BJ (cell line): ENCODE measurements at regions not wholly inside any gene's neighbourhood (a gene's known extent, or its start where the extent isn't known, plus 50 kb on each side); places are given as distances from the start of the nearest gene placed in this dataset.

Source experiments
- CTCF ChIA-PET: fragments of 350-600 bp; formaldehyde crosslinking; extraction: SDS; loops from one replicate; lab custom pipeline; 2021; ENCODE audit warnings: antibody characterized with exemption, inconsistent platforms; lab: Yijun Ruan, JAX
- POLR2A ChIA-PET: fragments of 300-600 bp; sonication (Branson Sonifier 250); formaldehyde crosslinking; extraction: SDS; loops from one replicate; lab custom pipeline; 2021; ENCODE audit warnings: antibody characterized with exemption; lab: Charles Lee
- DNase-seq: peaks from one replicate; pipeline ENCODE4 v3.0.0-alpha.2; 2011; ENCODE audit warnings: low read depth
- H3K27me3 ChIP-seq: 2 replicates; pipeline ENCODE4 v1.6.0; 2011; ENCODE audit warnings: low read length; ENCODE audit not compliant: control insufficient read depth, insufficient read depth
- H3K36me3 ChIP-seq: 2 replicates; pipeline ENCODE4 v1.5.1; 2011; ENCODE audit warnings: low read length; ENCODE audit not compliant: control insufficient read depth, insufficient read depth
- H3K4me3 ChIP-seq: 2 replicates; pipeline ENCODE4 v1.5.1; 2011; ENCODE audit warnings: low read depth, mild to moderate bottlenecking, control low read depth, low read length
- CTCF ChIP-seq: IDR thresholded peaks from 2 replicates; pipeline ENCODE4 v1.5.1; 2011; ENCODE audit warnings: low read depth, mild to moderate bottlenecking, control low read depth, inconsistent platforms, low read length, moderate library complexity; ENCODE audit not compliant: insufficient read depth

GRCh38 chr7:142485617-142486226, 227.9 kb upstream of the PRSS58 start:
- POLR2A ChIA-PET = no interaction called here
- no peak for DNase-seq
- Histone ChIP-seq H3K27me3 (peaks cover 6% of the 10 kb centered on the region; the same call in 1 of the 2 replicates), H3K36me3 (no peaks in the 10 kb centered on the region), H3K4me3 (no peak overlapping the region)
- CTCF ChIA-PET = interaction anchor here (0.7 to 26.2 kb wide), 21 partner anchors 7 to 326 kb away, joined by 3 to 641 read pairs (median 5); no protein-coding TSS in a partner anchor
- TF ChIP-seq CTCF = peak; percentile 66

DNA sequence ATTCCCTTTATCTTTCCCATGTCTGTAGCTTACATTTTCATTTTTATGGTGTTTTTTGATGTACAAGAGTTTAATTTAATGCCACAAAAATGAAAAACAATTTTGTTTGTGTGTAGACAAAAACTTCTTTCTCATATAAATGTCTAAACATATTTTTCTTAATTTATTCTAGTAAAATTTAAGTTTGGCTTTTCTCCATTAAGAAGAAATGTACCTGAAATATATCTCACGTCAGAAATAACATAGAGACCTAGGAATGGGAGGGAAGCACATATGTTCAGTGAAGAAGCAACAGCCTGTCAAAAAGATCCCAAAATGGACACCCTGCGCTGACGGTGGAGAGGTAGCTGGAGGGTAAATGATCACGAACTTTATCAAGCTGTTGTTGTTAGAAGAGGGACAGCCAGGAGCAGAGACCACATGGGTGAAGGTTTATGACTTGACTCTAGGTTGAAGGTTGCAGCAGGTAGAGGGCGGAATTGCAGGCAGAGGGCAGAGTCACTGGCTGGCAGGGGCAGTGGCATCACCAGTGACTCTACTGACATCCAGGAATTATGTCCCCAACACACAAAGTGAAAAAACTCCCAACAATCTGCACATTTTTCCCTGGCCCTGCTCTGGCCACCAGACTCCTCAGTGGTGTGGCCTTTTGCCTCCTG, 225.9 kb upstream of the PRSS58 start:
- H3K27me3 ChIP-seq = peaks cover 1% of the 10 kb centered on the region; the same call in 1 of the 2 replicates
- no peak for DNase-seq
- H3K4me3 ChIP-seq = no peak overlapping the region
- TF ChIP-seq CTCF = no peak
- POLR2A ChIA-PET = no interaction called here
- no peaks in the 10 kb centered on the region for H3K36me3 ChIP-seq
- CTCF ChIA-PET = interaction anchor here (0.6 to 26.2 kb wide), 18 partner anchors 6 to 293 kb away, joined by 3 to 641 read pairs (median 5); no protein-coding TSS in a partner anchor

GRCh38 chr7:142482891-142483658, 225.2 kb upstream of the PRSS58 start:
- Histone ChIP-seq H3K4me3 (no peak overlapping the region), H3K27me3 (peaks cover 1% of the 10 kb centered on the region; the same call in 1 of the 2 replicates), H3K36me3 (no peaks in the 10 kb centered on the region)
- ChIA-PET POLR2A (no interaction called here), CTCF (interaction anchor here (0.6 to 26.2 kb wide), 27 partner anchors 7 to 327 kb away, joined by 3 to 641 read pairs (median 5); no protein-coding TSS in a partner anchor)
- peak; percentile 98 for TF ChIP-seq CTCF
- DNase-seq = no peak

DNA sequence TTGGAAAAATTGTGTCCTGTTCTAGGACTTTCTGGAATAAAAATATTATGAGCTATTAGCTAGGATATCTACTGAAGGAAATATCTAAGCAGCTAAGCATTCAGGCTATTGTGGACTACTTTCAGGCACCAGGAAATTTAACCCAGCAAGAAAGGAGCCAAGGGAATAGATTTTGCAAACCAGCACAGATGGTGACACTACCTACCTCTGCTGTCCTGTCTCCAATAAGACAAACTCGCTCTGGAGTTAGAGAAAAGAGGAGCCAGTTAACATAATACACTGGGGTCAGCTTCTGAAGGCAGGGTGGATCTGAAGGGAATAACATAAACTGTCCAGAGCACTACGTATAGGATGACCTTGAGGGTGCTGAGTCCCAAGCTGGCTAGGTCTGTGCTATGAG, 223.7 kb upstream of the PRSS58 start:
- peak; percentile 64 for TF ChIP-seq CTCF
- CTCF ChIA-PET = interaction anchor here (0.5 to 26.2 kb wide), 19 partner anchors 9 to 758 kb away, joined by 3 to 641 read pairs (median 6); no protein-coding TSS in a partner anchor

More for the DNA sequence above, 223.7 kb upstream of the PRSS58 start:
- DNase-seq = no peak
- no peaks in the 10 kb centered on the region for H3K27me3 ChIP-seq
- H3K36me3 ChIP-seq = no peaks in the 10 kb centered on the region
- POLR2A ChIA-PET = no interaction called here
- no peak overlapping the region for H3K4me3 ChIP-seq
